K562 (cell line): ENCODE measurements at regions not wholly inside any gene's neighbourhood (a gene's known extent, or its start where the extent isn't known, plus 50 kb on each side); places are given as distances from the start of the nearest gene placed in this dataset.

Source experiments
- ATAC-seq: fragments of 200-7000 bp; cut with Tn5 transposase; 3 replicates; pipeline ENCODE4 v1.9.1; 2020; ENCODE audit warnings: moderate library complexity
- BruUV-seq: library from RNA; stranded (reverse); fragments of 400-500 nt; replicated peaks from 2 replicates; lab custom pipeline; 2021; lab: Mats Ljungman, UMichigan
- CTCF ChIA-PET: fragments of 300-600 bp; formaldehyde crosslinking; extraction: SDS; loops from one replicate; lab custom pipeline; 2021; ENCODE audit warnings: low intra/inter-chr PET ratio; lab: Yijun Ruan, JAX
- POLR2A ChIA-PET: fragments of 300-600, 350-650 bp; sonication (Branson Sonifier 250); formaldehyde crosslinking; extraction: SDS; loops from one replicate; lab custom pipeline; 2021; ENCODE audit warnings: antibody characterized with exemption, inconsistent platforms; lab: Yijun Ruan, JAX
- DNase-seq, 4 experiments: peaks; one replicate each; pipeline versions ENCODE4 v3.0.0 to v3.0.0-alpha.2; 2011 to 2018; ENCODE audit warnings: low spot score in 3 of 4, mixed read lengths in 3 of 4; ENCODE audit errors: extremely low read depth in 1 of 4
- FAIRE-seq: peaks from 2 replicates; lab custom pipeline; 2011; peaks lifted over from hg19 to GRCh38; lab: Jason Lieb, UNC
- H2AFZ ChIP-seq: 2 replicates; pipeline ENCODE4 v1.6.0; 2011; ENCODE audit warnings: low read depth, low read length, control low read depth, inconsistent platforms
- H3K27ac ChIP-seq: fragments of 200-600 bp; 3 replicates; pipeline ENCODE4 v1.8.0; 2011; ENCODE audit warnings: low read depth, mild to moderate bottlenecking, control low read depth, inconsistent platforms, low read length, moderate library complexity, mixed read lengths; ENCODE audit errors: extremely low read depth
- H3K27me3 ChIP-seq, 2 experiments: fragments of 300-600 bp in 1 of 2; 2 replicates in 1 of 2; 3 replicates in 1 of 2; pipeline versions ENCODE4 v1.6.0 to v1.8.0; 2011; ENCODE audit warnings: inconsistent platforms in 2 of 2, low read length in 2 of 2, mild to moderate bottlenecking in 1 of 2, mixed read lengths in 1 of 2, moderate library complexity in 1 of 2; ENCODE audit not compliant: control insufficient read depth in 2 of 2, insufficient read depth in 2 of 2
- H3K36me3 ChIP-seq: fragments of 300-600 bp; 3 replicates; pipeline ENCODE4 v1.8.0; 2011; ENCODE audit warnings: mild to moderate bottlenecking, low read length, inconsistent platforms; ENCODE audit not compliant: control insufficient read depth, insufficient read depth
- H3K4me1 ChIP-seq, 2 experiments: fragments of 200-600 bp in 1 of 2; replicated peaks in 1 of 2; 2 replicates in 1 of 2; 3 replicates in 1 of 2; pipeline versions ENCODE4 v1.5.1 to v1.8.0; 2011; ENCODE audit warnings: inconsistent platforms in 2 of 2, low read length in 2 of 2, mild to moderate bottlenecking in 1 of 2, mixed read lengths in 1 of 2, moderate library complexity in 1 of 2; ENCODE audit not compliant: control insufficient read depth in 2 of 2, insufficient read depth in 2 of 2
- H3K4me2 ChIP-seq: 2 replicates; pipeline ENCODE4 v1.6.1; 2011; ENCODE audit warnings: low read length, control low read depth, inconsistent platforms, mixed read lengths; ENCODE audit not compliant: insufficient read depth
- H3K4me3 ChIP-seq: fragments of 200-600 bp; sonication (generic), shearing (Covaris generic); 2 replicates; pipeline ENCODE4 v1.5.1; 2016; ENCODE audit warnings: control low read depth, inconsistent platforms
- H3K79me2 ChIP-seq: fragments of 200-600 bp; 3 replicates; pipeline ENCODE4 v1.8.0; 2011; ENCODE audit warnings: low read length, inconsistent platforms; ENCODE audit not compliant: control insufficient read depth, insufficient read depth
- H3K9ac ChIP-seq, 2 experiments: 2 replicates each; pipeline versions ENCODE4 v1.6.0 to v1.6.1; 2011; ENCODE audit warnings: low read depth in 2 of 2, low read length in 2 of 2, control low read depth in 1 of 2, inconsistent platforms in 1 of 2, mild to moderate bottlenecking in 1 of 2, mixed read lengths in 1 of 2; ENCODE audit not compliant: insufficient read depth in 1 of 2
- H3K9me1 ChIP-seq: one replicate; pipeline ENCODE4 v1.6.0; 2011; ENCODE audit warnings: inconsistent platforms, mild to moderate bottlenecking, low read length, moderate library complexity; ENCODE audit not compliant: control insufficient read depth, insufficient read depth
- H3K9me3 ChIP-seq: replicated peaks from 2 replicates; pipeline ENCODE4 v1.5.1; 2011; ENCODE audit warnings: low read depth, low read length, inconsistent platforms; ENCODE audit not compliant: control insufficient read depth, insufficient read depth
- H4K20me1 ChIP-seq: replicated peaks from 2 replicates; pipeline ENCODE4 v1.6.1; 2011; ENCODE audit warnings: low read length, inconsistent platforms, mixed read lengths; ENCODE audit not compliant: control insufficient read depth, insufficient read depth
- ADNP ChIP-seq: fragments of 200-800 bp; sonication (Bioruptor generic); IDR thresholded peaks from 2 replicates; pipeline ENCODE4 v1.6.1; 2016; ENCODE audit warnings: missing genetic modification characterization, missing compliant biosample characterization
- ARID3A ChIP-seq: IDR thresholded peaks from 2 replicates; pipeline ENCODE4 v1.6.1; 2012; ENCODE audit warnings: low read depth, low read length, improper control_type of control experiment, borderline replicate concordance
- ELF1 ChIP-seq: fragments of 200-800 bp; sonication (Bioruptor generic); IDR thresholded peaks from 2 replicates; pipeline ENCODE4 v1.6.1; 2016; ENCODE audit warnings: missing genetic modification characterization, missing compliant biosample characterization
- GABPA ChIP-seq: fragments of 200-800 bp; sonication (Bioruptor generic); conservative IDR thresholded peaks from 2 replicates; pipeline ENCODE4 v1.6.1; 2016; ENCODE audit warnings: low read depth, missing genetic modification characterization, missing compliant biosample characterization
- NFE2L1 ChIP-seq: fragments of 450-650 bp; IDR thresholded peaks from 2 replicates; pipeline ENCODE4 v1.6.1; 2016; ENCODE audit warnings: missing genetic modification characterization, low read depth, mild to moderate bottlenecking, missing compliant biosample characterization, moderate library complexity, borderline replicate concordance
- TAF15 ChIP-seq: fragments of 200-400 bp; formaldehyde crosslinking; IDR thresholded peaks from 2 replicates; pipeline ENCODE4 v1.6.1; 2017; ENCODE audit warnings: mild to moderate bottlenecking, low read depth, low read length, moderate library complexity
- YBX1 ChIP-seq: fragments of 450-650 bp; IDR thresholded peaks from 2 replicates; pipeline ENCODE4 v1.7.1; 2016; ENCODE audit warnings: mild to moderate bottlenecking
- ZNF121 ChIP-seq: sonication (generic); formaldehyde crosslinking; conservative IDR thresholded peaks from 2 replicates; pipeline ENCODE4 v1.8.0; 2022; ENCODE audit warnings: missing genetic modification reagents
- ZNF263 ChIP-seq: sonication (generic); formaldehyde crosslinking; IDR thresholded peaks from 2 replicates; pipeline ENCODE4 v1.8.0; 2022; ENCODE audit warnings: mild to moderate bottlenecking, missing genetic modification reagents, borderline replicate concordance
- WGBS: fragments of 100-300 bp; shearing (Covaris generic); methylation state at CpG from one replicate; pipeline ENCODE4 v1.1.6; 2016; ENCODE audit warnings: low coverage, mixed read lengths; ENCODE audit not compliant: insufficient coverage; ENCODE audit errors: missing lambda C conversion rate; 5-methylcytosine and 5-hydroxymethylcytosine counted together
- in situ Hi-C: fragments of 300-500 bp; cut with MboI; formaldehyde crosslinking; loops from 4 replicates; pipeline ENCODE4 v1.15.0; 2018; ENCODE audit warnings: inconsistent platforms, mixed read lengths
- intact Hi-C: fragments of 100-400 bp; cut with micrococcal nuclease; formaldehyde crosslinking; loops from 2 replicates; pipeline ENCODE4 v1.14.2; 2022

DNA sequence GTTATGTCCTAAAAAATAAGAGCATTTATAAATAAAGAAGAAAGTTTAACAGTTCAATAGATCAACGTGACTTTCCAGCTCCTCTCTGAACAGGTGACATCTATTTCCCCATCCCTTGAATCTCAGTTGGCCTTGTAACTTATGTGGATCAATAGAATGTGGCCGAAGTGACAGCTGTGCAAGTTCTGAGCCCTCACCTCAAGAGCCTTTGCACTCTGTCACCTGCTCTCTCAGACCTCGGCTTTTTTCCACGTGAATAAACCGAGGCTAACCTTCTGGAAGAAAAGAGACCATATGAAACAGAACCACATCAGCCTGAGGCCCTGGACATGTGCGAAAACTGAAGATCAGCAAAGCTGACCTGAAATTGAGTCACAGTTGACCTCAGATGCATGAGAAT is 253.0 kb downstream of the DAD1 start (continued):
- TF ChIP-seq YBX1 = no peak

DNA sequence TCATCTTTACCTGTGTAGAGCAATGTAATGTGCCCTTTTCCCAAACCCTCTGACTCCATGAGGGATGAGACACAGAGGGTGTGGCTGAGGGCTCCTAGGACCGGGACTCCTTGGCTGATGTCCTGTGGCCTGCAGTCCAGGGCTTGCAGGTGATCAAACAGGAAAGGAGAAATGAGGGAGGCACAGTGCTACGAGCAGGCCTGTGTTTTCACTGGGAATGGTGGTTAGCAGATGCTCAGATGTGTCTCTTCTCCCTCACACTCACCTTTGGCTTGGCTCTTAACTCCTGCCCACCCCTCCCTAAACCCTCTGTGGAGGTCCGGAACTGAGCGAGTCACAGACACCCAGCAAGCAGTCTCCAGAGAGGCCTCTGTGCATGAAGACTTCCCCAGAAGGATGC is 254.4 kb downstream of the DAD1 start:
- Histone ChIP-seq H3K9me3 (no peaks in the 10 kb centered on the region), H3K27me3 (no peaks in the 10 kb centered on the region), H3K27ac (no peak overlapping the region; the same call in 2 of the 3 replicates), H3K4me2 (peak overlapping the region; percentile 16), H3K4me1 (peaks cover 0 to 48% of the 10 kb centered on the region in 2 experiments; a peak in 4 of 5 replicates)
- no peak for FAIRE-seq
- WGBS = 34% methylated on average over 4 of the region's 4 CpGs
- no peak for DNase-seq
- TF ChIP-seq ADNP (tag) (no peak), TAF15 (no peak), ZNF263 (no peak), NFE2L1 (tag) (no peak), ELF1 (tag) (no peak), ARID3A (no peak), GABPA (no peak), ZNF121 (no peak)
- TF ChIP-seq, all 486 proteins: peak for 0
- no TSS peak for BruUV-seq
- Histone ChIP-seq H3K4me3 (no peak overlapping the region), H3K9ac (no peak overlapping the region), H3K36me3 (no peaks in the 10 kb centered on the region), H2AFZ (peak overlapping the region; percentile 74; the same call in 1 of the 2 replicates), H3K9me1 (no peaks in the 10 kb centered on the region), H3K79me2 (no peaks in the 10 kb centered on the region), H4K20me1 (no peaks in the 10 kb centered on the region)
- intact Hi-C loops (no loop called here), in situ Hi-C loops (no loop called here)
- ChIA-PET CTCF (no interaction called here), POLR2A (no interaction called here)
- no peak for ATAC-seq
